Duodenal mucosa (tissue), 2 donors: ENCODE measurements at regions not wholly inside any gene's neighbourhood (a gene's known extent, or its start where the extent isn't known, plus 50 kb on each side); places are given as distances from the start of the nearest gene placed in this dataset.

Experiments used
- H3K27ac ChIP-seq: one replicate; pipeline ENCODE4 v1.7.0; 2013; ENCODE audit warnings: low read depth, low read length
- H3K27me3 ChIP-seq, 2 donors: one replicate each; pipeline ENCODE4 v1.7.0; 2013; ENCODE audit warnings: low read length in 2 of 2, control low read depth in 1 of 2; ENCODE audit not compliant: insufficient read depth in 2 of 2, control insufficient read depth in 1 of 2
- H3K36me3 ChIP-seq, 2 donors: one replicate each; pipeline ENCODE4 v1.7.0; 2013; ENCODE audit warnings: low read length in 2 of 2, control low read depth in 1 of 2; ENCODE audit not compliant: insufficient read depth in 2 of 2, control insufficient read depth in 1 of 2
- H3K4me1 ChIP-seq, 2 donors: one replicate each; pipeline ENCODE4 v1.7.0; 2013; ENCODE audit warnings: low read length in 2 of 2, control low read depth in 1 of 2; ENCODE audit not compliant: insufficient read depth in 2 of 2, control insufficient read depth in 1 of 2
- H3K4me3 ChIP-seq, 2 donors: one replicate each; pipeline ENCODE4 v1.7.0; 2013; ENCODE audit warnings: low read length in 2 of 2, low read depth in 1 of 2
- H3K9ac ChIP-seq, 2 donors: one replicate each; pipeline ENCODE4 v1.7.0; 2013; ENCODE audit warnings: low read length in 2 of 2, low read depth in 1 of 2
- H3K9me3 ChIP-seq, 2 donors: one replicate each; pipeline ENCODE4 v1.7.0; 2013; ENCODE audit warnings: low read length in 2 of 2, control low read depth in 1 of 2; ENCODE audit not compliant: control insufficient read depth in 1 of 2

DNA sequence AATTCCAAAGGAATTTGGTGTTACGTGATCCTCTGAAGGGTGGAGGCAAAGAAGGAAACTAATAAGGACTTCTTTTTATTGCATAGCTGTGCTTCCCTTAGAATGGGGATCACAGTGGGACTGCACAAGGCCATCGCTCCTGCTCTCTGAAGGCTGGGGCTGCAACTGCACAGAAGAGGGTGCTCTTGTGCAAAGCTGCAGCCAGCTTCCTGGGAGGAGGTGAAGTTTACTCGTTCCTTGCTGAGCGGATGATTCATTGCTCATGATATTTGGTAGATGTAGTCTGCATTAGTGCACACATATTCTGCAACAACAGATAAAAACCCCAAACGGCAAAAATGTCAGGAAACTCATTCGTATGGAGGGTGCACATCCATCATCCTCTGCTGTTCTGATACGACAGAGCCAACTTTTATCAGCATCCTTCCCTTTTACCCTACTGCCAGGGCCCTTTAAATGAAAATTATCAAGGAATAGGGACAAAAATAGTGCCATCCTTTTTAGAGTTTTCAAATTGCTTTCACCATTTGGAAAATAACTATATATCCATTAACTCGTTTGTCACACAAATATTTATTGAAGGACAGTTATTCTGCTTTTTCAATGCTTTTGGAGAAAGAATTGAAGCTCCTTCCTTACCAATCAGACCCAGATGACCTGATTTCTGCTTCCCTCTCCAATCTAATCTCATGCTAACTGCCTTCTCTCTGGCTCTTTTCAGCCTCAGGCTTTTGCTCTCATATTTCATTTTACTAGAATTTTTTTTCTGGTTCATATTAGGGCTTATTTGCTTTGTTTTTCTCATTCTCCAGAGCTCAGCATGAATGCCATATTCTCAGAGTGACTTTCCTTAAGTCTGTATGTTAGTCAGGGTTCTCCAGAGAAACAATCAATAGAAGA is 263.6 kb downstream of the DUSP10 start:
- Histone ChIP-seq H3K9me3 (no peaks in the 10 kb centered on the region), H3K4me1 (no peaks in the 10 kb centered on the region), H3K4me3 (no peak overlapping the region), H3K27ac (no peak overlapping the region), H3K9ac (no peak overlapping the region), H3K36me3 (no peaks in the 10 kb centered on the region), H3K27me3 (no peaks in the 10 kb centered on the region)

GRCh38 chr1:221487781-221488524 is 253.9 kb downstream of the DUSP10 start:
- Histone ChIP-seq H3K4me1 (no peaks in the 10 kb centered on the region), H3K9me3 (no peaks in the 10 kb centered on the region), H3K36me3 (no peaks in the 10 kb centered on the region), H3K27ac (no peak overlapping the region), H3K4me3 (no peak overlapping the region), H3K9ac (no peak overlapping the region), H3K27me3 (no peaks in the 10 kb centered on the region)

DNA sequence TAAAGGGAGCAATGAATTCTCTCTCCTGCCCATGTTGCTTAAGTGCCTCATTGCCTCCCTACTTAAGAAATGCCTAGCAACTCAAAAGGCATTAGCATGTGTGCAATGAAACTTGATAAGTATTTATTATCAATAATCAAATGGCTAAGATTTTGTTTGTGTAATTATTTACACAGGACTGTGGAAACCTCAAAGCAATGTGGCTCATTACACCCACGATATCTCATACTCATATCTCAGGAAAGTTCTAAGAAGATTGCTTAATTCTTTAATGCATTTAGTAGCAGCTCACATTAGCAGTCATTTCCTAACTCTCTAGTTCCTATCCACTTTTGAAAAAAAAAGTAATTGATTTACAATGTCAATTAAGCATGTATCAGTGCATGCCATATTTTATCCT is 253.3 kb downstream of the DUSP10 start:
- Histone ChIP-seq H3K9ac (no peak overlapping the region), H3K4me1 (no peaks in the 10 kb centered on the region), H3K27me3 (no peaks in the 10 kb centered on the region), H3K4me3 (no peak overlapping the region), H3K9me3 (no peaks in the 10 kb centered on the region), H3K27ac (no peak overlapping the region), H3K36me3 (no peaks in the 10 kb centered on the region)

DNA sequence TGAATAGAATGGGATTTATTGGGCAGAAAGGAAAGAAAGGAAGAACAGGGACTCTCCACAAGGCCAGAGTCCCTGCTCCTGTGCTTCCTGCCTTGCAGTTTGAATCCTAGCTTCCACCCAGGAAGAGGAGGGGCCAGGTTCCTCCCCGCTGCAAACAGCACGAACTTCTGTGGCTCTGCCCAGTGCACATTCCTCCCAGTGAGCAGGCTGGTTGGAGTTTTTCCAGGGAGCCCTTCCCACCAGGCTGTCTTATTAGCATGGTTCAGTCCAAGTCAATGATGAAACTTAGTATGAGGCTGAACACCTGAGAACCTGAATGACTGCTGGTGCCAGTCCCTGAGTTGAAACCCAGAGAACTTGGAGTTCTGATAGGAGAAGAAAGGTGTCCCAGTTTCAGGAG is 247.2 kb downstream of the DUSP10 start:
- no peak overlapping the region for H3K9ac ChIP-seq
- no peaks in the 10 kb centered on the region for H3K4me1 ChIP-seq
- no peaks in the 10 kb centered on the region for H3K9me3 ChIP-seq
- no peak overlapping the region for H3K27ac ChIP-seq
- H3K36me3 ChIP-seq: no peaks in the 10 kb centered on the region
- H3K4me3 ChIP-seq: no peak overlapping the region
- no peaks in the 10 kb centered on the region for H3K27me3 ChIP-seq

DNA sequence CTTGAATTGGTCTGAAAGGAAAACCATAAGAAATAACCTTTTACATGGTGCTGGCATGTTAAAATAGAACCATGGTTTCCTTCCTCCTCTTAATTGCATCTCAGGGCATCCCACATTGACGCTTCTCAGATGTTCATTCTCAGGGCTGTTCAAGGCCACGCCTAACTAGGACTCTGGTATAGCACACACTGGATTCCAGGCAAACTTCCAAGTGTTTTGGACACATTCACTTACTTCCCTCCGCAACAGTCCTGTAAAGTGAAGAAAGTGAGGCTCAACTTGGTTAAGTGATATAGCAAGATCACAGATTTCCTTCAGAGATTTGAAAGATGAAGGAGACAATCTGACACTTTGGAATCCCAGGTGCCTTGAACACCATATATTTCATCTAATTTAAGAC is 244.8 kb downstream of the DUSP10 start:
- no peaks in the 10 kb centered on the region for H3K9me3 ChIP-seq
- no peak overlapping the region for H3K9ac ChIP-seq
- no peaks in the 10 kb centered on the region for H3K4me1 ChIP-seq
- no peak overlapping the region for H3K27ac ChIP-seq
- no peaks in the 10 kb centered on the region for H3K27me3 ChIP-seq
- no peaks in the 10 kb centered on the region for H3K36me3 ChIP-seq
- H3K4me3 ChIP-seq: no peak overlapping the region

DNA sequence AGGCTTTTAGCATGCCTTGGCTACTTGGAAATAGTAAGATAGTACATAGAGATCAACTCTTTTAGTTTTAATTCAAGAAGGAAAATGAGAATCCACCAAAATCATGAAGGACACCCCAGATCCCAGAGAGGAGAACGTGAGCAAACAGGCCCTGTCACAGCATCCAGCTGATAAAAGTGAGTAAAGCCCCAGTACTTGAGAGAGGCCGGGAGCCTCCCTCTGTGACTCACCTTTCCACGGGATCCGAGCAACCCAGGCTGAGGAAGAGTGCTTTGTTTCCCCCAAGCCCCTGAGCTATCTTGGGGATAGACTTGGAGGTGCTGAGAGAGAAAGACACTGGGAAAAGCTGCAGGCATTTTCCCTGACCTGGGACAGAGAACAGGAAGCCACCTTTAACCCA is 238.6 kb downstream of the DUSP10 start:
- H3K4me1 ChIP-seq: no peaks in the 10 kb centered on the region
- no peak overlapping the region for H3K4me3 ChIP-seq
- no peaks in the 10 kb centered on the region for H3K27me3 ChIP-seq
- no peaks in the 10 kb centered on the region for H3K36me3 ChIP-seq
- no peak overlapping the region for H3K27ac ChIP-seq
- no peak overlapping the region for H3K9ac ChIP-seq
- peaks cover 0 to 4% of the 10 kb centered on the region in 2 donors for H3K9me3 ChIP-seq

GRCh38 chr1:221509575-221510355 is 232.1 kb downstream of the DUSP10 start:
- Histone ChIP-seq H3K36me3 (no peaks in the 10 kb centered on the region), H3K9ac (no peak overlapping the region), H3K4me1 (no peaks in the 10 kb centered on the region), H3K27ac (no peak overlapping the region), H3K4me3 (no peak overlapping the region), H3K27me3 (no peaks in the 10 kb centered on the region), H3K9me3 (peaks cover 0 to 4% of the 10 kb centered on the region in 2 donors)

- H3K4me1 ChIP-seq: no peaks in the 10 kb centered on the region
- H3K9ac ChIP-seq: no peak overlapping the region
- H3K9me3 ChIP-seq: peaks cover 0 to 4% of the 10 kb centered on the region in 2 donors
- no peak overlapping the region for H3K4me3 ChIP-seq
- H3K27ac ChIP-seq: no peak overlapping the region
- H3K36me3 ChIP-seq: no peaks in the 10 kb centered on the region
- no peaks in the 10 kb centered on the region for H3K27me3 ChIP-seq
Observed at GRCh38 chr1:221510793-221511503, 230.9 kb downstream of the DUSP10 start.

DNA sequence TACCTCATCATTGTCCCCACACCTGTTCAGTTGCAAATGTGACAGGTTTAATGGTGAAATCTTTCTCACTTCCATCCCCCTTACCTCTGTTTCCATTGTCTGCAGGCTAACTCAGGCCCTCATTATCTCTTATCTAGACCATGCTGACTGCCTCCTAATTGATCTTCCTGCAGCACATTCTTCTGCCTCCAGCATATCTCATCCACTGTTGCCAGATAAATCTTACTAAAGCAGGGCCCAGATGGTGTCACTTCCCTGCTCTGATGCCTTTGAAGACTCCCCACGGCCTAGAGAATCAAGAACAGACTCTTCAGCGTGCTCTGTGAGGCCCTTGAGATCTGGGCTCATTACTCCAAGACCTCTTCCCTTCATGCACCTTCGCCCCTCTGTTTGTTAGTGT is 230.1 kb downstream of the DUSP10 start:
- H3K9me3 ChIP-seq: no peaks in the 10 kb centered on the region
- H3K9ac ChIP-seq: no peak overlapping the region
- H3K36me3 ChIP-seq: no peaks in the 10 kb centered on the region
- H3K27me3 ChIP-seq: no peaks in the 10 kb centered on the region
- no peaks in the 10 kb centered on the region for H3K4me1 ChIP-seq
- no peak overlapping the region for H3K27ac ChIP-seq
- H3K4me3 ChIP-seq: no peak overlapping the region
